Trophoblast cell (in vitro differentiated cells and primary cell): ENCODE measurements at regions not wholly inside any gene's neighbourhood (a gene's known extent, or its start where the extent isn't known, plus 50 kb on each side); places are given as distances from the start of the nearest gene placed in this dataset.
A peak's percentile ranks its signal among the peaks of the same experiment; 100 is the strongest.

Source experiments
- DNase-seq, 2 donors: peaks; one replicate each; pipeline ENCODE4 v3.0.0-alpha.2; 2016
- H2AFZ ChIP-seq: 2 replicates; pipeline ENCODE4 v1.6.1; 2013; ENCODE audit warnings: low read length, moderate library complexity, mild to moderate bottlenecking; ENCODE audit not compliant: insufficient read depth, poor library complexity
- H2AK5ac ChIP-seq: 2 replicates; pipeline ENCODE4 v1.6.1; 2013; ENCODE audit warnings: mild to moderate bottlenecking, low read length
- H2BK120ac ChIP-seq: 2 replicates; pipeline ENCODE4 v1.6.1; 2013; ENCODE audit warnings: low read length, mild to moderate bottlenecking, moderate library complexity; ENCODE audit not compliant: insufficient read depth, poor library complexity
- H2BK12ac ChIP-seq: 2 replicates; pipeline ENCODE4 v1.6.1; 2013; ENCODE audit warnings: mild to moderate bottlenecking, low read length, moderate library complexity
- H2BK5ac ChIP-seq: 2 replicates; pipeline ENCODE4 v1.6.1; 2013; ENCODE audit warnings: low read length, low read depth, moderate library complexity, mild to moderate bottlenecking; ENCODE audit not compliant: poor library complexity
- H3K14ac ChIP-seq: 2 replicates; pipeline ENCODE4 v1.6.1; 2013; ENCODE audit warnings: mild to moderate bottlenecking, low read length
- H3K18ac ChIP-seq: 2 replicates; pipeline ENCODE4 v1.6.1; 2013; ENCODE audit warnings: mild to moderate bottlenecking, low read length
- H3K23ac ChIP-seq: 2 replicates; pipeline ENCODE4 v1.6.1; 2013; ENCODE audit warnings: low read length
- H3K27ac ChIP-seq: 2 replicates; pipeline ENCODE4 v1.5.1; 2013; ENCODE audit warnings: low read depth, mild to moderate bottlenecking, inconsistent platforms, low read length, moderate library complexity
- H3K27me3 ChIP-seq: 2 replicates; pipeline ENCODE4 v1.6.1; 2013; ENCODE audit warnings: inconsistent platforms, mild to moderate bottlenecking, low read length, moderate library complexity; ENCODE audit not compliant: insufficient read depth
- H3K36me3 ChIP-seq, 2 experiments: 1 replicate in 1 of 2; 2 replicates in 1 of 2; pipeline ENCODE4 v1.6.1; 2013; ENCODE audit warnings: low read length in 2 of 2, mild to moderate bottlenecking in 2 of 2, moderate library complexity in 1 of 2; ENCODE audit not compliant: insufficient read depth in 2 of 2, control insufficient read depth in 1 of 2
- H3K4ac ChIP-seq: 2 replicates; pipeline ENCODE4 v1.6.1; 2013; ENCODE audit warnings: low read depth, mild to moderate bottlenecking, low read length, moderate library complexity
- H3K4me1 ChIP-seq, 2 experiments: 1 replicate in 1 of 2; 2 replicates in 1 of 2; pipeline ENCODE4 v1.6.1; 2013; ENCODE audit warnings: low read length in 2 of 2, mild to moderate bottlenecking in 2 of 2, moderate library complexity in 1 of 2; ENCODE audit not compliant: insufficient read depth in 2 of 2, control insufficient read depth in 1 of 2
- H3K4me2 ChIP-seq: 2 replicates; pipeline ENCODE4 v1.6.1; 2013; ENCODE audit warnings: inconsistent platforms, mild to moderate bottlenecking, low read length, moderate library complexity
- H3K4me3 ChIP-seq: 2 replicates; pipeline ENCODE4 v1.5.1; 2013; ENCODE audit warnings: mild to moderate bottlenecking, low read depth, low read length, inconsistent platforms
- H3K79me1 ChIP-seq: one replicate; pipeline ENCODE4 v1.6.1; 2013; ENCODE audit warnings: low read length
- H3K79me2 ChIP-seq: 2 replicates; pipeline ENCODE4 v1.6.1; 2013; ENCODE audit warnings: low read length, mild to moderate bottlenecking; ENCODE audit not compliant: control insufficient read depth, insufficient read depth, poor library complexity
- H3K9ac ChIP-seq: 2 replicates; pipeline ENCODE4 v1.6.1; 2013; ENCODE audit warnings: mild to moderate bottlenecking, low read length
- H3K9me3 ChIP-seq: 2 replicates; pipeline ENCODE4 v1.6.1; 2013; ENCODE audit warnings: low read depth, mild to moderate bottlenecking, control low read depth, inconsistent platforms, low read length; ENCODE audit not compliant: insufficient read depth
- H4K12ac ChIP-seq: 2 replicates; pipeline ENCODE4 v1.6.1; 2013; ENCODE audit warnings: low read depth, mild to moderate bottlenecking, low read length, moderate library complexity
- H4K8ac ChIP-seq: 2 replicates; pipeline ENCODE4 v1.6.1; 2013; ENCODE audit warnings: low read depth, mild to moderate bottlenecking, low read length, moderate library complexity
- H4K91ac ChIP-seq: one replicate; pipeline ENCODE4 v1.6.1; 2013; ENCODE audit warnings: low read depth, mild to moderate bottlenecking, low read length, moderate library complexity
- WGBS: extraction: QIAGEN DNeasy Blood & Tissue Kit; methylation state at CpG from one replicate; pipeline ENCODE4 v1.1.7; 2013; ENCODE audit warnings: missing lambda C conversion rate; ENCODE audit not compliant: insufficient read length, insufficient coverage; ENCODE audit errors: extremely low coverage; 5-methylcytosine and 5-hydroxymethylcytosine counted together

- Histone ChIP-seq H3K79me2 (no peaks in the 10 kb centered on the region), H3K27me3 (no peaks in the 10 kb centered on the region), H3K14ac (no peak overlapping the region), H3K18ac (no peak overlapping the region), H3K4me1 (no peaks in the 10 kb centered on the region), H3K4me3 (no peak overlapping the region), H3K23ac (no peak overlapping the region), H2AFZ (no peak overlapping the region), H3K79me1 (no peaks in the 10 kb centered on the region), H3K27ac (no peak overlapping the region), H3K9me3 (peaks cover 32% of the 10 kb centered on the region), H2AK5ac (no peak overlapping the region), H2BK120ac (no peak overlapping the region), H4K8ac (no peak overlapping the region), H3K36me3 (no peaks in the 10 kb centered on the region), H3K4ac (no peak overlapping the region), H3K9ac (no peak overlapping the region), H4K91ac (no peak overlapping the region), H3K4me2 (no peak overlapping the region), H2BK12ac (no peak overlapping the region), H2BK5ac (no peak overlapping the region), H4K12ac (no peak overlapping the region)
- DNase-seq, result peak; percentile 59 to 62
- WGBS, result no CpG with 5 or more reads among the region's 31 CpGs
Observed at GRCh38 chr2:239465017-239466001, 64.5 kb upstream of the HDAC4 start.

DNA sequence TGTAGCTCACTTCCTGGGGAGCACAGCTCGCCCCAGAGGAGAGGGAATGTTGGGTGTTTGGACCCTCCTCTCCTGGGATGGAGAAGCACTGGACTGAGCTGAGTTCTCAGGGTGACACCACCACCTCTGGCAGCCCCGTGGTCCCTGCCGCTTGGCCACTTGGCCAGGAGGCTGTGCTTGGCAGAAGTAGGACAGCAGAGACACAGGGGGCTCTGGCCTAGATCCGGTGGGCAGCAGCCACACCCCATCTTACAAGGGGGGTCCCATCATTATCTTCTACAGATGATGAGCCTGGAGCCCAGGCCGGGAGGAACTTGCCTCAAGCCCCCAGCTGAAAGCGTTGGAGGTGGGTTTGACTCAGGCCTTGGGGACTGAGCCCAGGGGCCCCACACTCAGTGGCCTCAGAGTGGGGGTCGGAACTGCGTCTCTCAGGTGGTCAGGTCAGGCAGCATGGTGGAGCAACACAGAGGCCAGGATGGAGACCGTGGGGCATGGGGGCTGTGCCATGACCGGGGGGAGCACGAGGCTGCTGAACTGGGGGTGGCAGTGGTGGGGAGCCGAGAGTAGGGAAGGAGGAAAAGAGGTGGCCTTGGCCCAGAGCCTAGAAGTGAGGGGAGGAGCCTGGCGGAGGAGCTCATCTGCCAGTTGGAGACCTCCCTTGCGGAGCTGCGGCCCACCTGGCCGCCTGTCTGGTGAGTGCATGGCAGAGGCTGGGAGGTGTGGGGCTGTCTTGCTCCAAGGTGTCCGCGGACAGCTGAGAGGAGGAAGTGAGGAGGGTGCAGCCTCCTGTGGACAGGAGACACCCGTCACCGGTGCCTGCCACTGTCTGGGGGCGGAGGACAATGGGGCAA lies 63.6 kb upstream of the HDAC4 start:
- Histone ChIP-seq H4K8ac (no peak overlapping the region), H3K79me2 (no peaks in the 10 kb centered on the region), H3K27me3 (no peaks in the 10 kb centered on the region), H3K18ac (no peak overlapping the region), H2AK5ac (no peak overlapping the region), H3K9ac (no peak overlapping the region), H3K4me3 (no peak overlapping the region), H3K4me2 (no peak overlapping the region), H3K23ac (no peak overlapping the region), H3K4ac (no peak overlapping the region), H3K27ac (no peak overlapping the region), H2BK5ac (no peak overlapping the region), H4K12ac (no peak overlapping the region), H3K14ac (no peak overlapping the region), H3K4me1 (no peaks in the 10 kb centered on the region), H2AFZ (no peak overlapping the region), H3K79me1 (no peaks in the 10 kb centered on the region), H2BK120ac (no peak overlapping the region), H4K91ac (no peak overlapping the region), H2BK12ac (no peak overlapping the region), H3K36me3 (no peaks in the 10 kb centered on the region), H3K9me3 (peaks cover 23% of the 10 kb centered on the region)
- DNase-seq, result no peak
- no CpG with 5 or more reads among the region's 21 CpGs for WGBS

- Histone ChIP-seq H4K12ac (no peak overlapping the region), H2AFZ (no peak overlapping the region), H4K8ac (no peak overlapping the region), H3K36me3 (no peaks in the 10 kb centered on the region), H3K18ac (no peak overlapping the region), H2BK5ac (no peak overlapping the region), H2BK120ac (no peak overlapping the region), H2BK12ac (no peak overlapping the region), H3K79me2 (no peaks in the 10 kb centered on the region), H3K27ac (no peak overlapping the region), H3K4me2 (no peak overlapping the region), H3K4ac (no peak overlapping the region), H3K4me1 (no peaks in the 10 kb centered on the region), H3K4me3 (no peak overlapping the region), H4K91ac (no peak overlapping the region), H2AK5ac (no peak overlapping the region), H3K9me3 (peaks cover 19% of the 10 kb centered on the region), H3K9ac (no peak overlapping the region), H3K23ac (no peak overlapping the region), H3K14ac (no peak overlapping the region), H3K79me1 (no peaks in the 10 kb centered on the region), H3K27me3 (no peaks in the 10 kb centered on the region)
- no peak for DNase-seq
- WGBS, result no CpG with 5 or more reads among the region's 16 CpGs
Observed at GRCh38 chr2:239463541-239464165, 62.8 kb upstream of the HDAC4 start.

DNA sequence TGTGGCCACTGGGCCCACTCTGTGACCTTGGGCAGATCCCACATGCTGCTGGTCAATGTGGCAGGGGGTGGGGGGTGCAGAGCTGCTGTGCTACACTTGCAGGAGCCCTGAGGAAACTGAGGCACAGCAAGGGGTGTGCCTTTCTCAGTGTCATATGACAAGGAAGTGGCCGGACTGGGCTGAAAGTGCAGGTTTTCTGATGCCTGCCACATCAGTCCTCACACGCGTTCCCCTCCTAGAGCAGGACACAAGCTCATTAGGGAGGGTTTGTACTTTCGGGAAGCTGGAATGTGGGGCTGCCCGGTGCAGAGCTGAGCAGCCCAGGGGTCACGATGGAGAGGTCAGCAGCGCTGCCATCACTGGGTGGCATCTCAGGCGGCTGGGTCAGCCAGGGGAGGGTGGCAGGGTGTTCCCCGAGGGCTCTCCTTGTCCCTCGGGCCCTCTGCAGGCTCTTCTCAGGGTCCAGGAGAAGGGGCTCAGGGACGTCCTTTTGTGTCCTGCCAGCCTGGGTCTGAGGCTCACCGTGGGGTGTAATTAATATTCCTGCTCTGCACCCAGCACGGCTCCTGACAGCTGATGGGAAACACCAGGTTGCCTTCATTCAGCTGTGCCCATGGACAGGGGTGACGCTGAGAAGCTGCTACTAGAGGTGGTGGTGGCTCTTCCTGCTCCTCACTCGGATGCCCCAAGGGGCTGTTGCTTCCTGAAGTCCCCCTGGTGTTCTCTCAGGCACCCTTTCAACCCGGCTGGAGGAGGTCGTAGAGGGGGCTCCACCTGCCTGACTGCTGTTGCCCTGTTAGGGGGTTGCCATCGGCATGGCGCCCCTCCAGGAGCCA lies 62.1 kb upstream of the HDAC4 start:
- Histone ChIP-seq H3K27me3 (no peaks in the 10 kb centered on the region), H3K14ac (no peak overlapping the region), H2BK120ac (no peak overlapping the region), H3K79me2 (no peaks in the 10 kb centered on the region), H3K4me3 (no peak overlapping the region), H2BK12ac (no peak overlapping the region), H4K91ac (no peak overlapping the region), H3K27ac (no peak overlapping the region), H2AFZ (no peak overlapping the region), H3K9ac (no peak overlapping the region), H4K8ac (no peak overlapping the region), H3K4me2 (no peak overlapping the region), H2BK5ac (no peak overlapping the region), H3K36me3 (no peaks in the 10 kb centered on the region), H4K12ac (no peak overlapping the region), H3K9me3 (peaks cover 14% of the 10 kb centered on the region), H2AK5ac (no peak overlapping the region), H3K4ac (no peak overlapping the region), H3K23ac (no peak overlapping the region), H3K18ac (no peak overlapping the region), H3K79me1 (no peaks in the 10 kb centered on the region), H3K4me1 (no peaks in the 10 kb centered on the region)
- no peak for DNase-seq
- WGBS, result no CpG with 5 or more reads among the region's 19 CpGs
